Retinal pigment epithelial cell (primary cell): ENCODE measurements at regions not wholly inside any gene's neighbourhood (a gene's known extent, or its start where the extent isn't known, plus 50 kb on each side); places are given as distances from the start of the nearest gene placed in this dataset.
A peak's percentile ranks its signal among the peaks of the same experiment; 100 is the strongest.
"Not testable (repeated sequence)": the region's sequence is repeated elsewhere in the genome, so short reads cannot be mapped to it uniquely, and the experiment has no call there.

Source experiments
- DNase-seq: peaks from one replicate; pipeline ENCODE4 v3.0.0-alpha.2; 2010; ENCODE audit warnings: low read depth
- H3K4me3 ChIP-seq: 2 replicates; pipeline ENCODE4 v1.5.1; 2011; ENCODE audit warnings: mild to moderate bottlenecking, low read length, control low read depth, moderate library complexity
- TF ChIP-seq, protein P1 (sequence below): conservative IDR thresholded peaks from 2 replicates; pipeline ENCODE4 v1.5.1; 2011; ENCODE audit warnings: low read depth, low read length, control low read depth, inconsistent platforms

DNA sequence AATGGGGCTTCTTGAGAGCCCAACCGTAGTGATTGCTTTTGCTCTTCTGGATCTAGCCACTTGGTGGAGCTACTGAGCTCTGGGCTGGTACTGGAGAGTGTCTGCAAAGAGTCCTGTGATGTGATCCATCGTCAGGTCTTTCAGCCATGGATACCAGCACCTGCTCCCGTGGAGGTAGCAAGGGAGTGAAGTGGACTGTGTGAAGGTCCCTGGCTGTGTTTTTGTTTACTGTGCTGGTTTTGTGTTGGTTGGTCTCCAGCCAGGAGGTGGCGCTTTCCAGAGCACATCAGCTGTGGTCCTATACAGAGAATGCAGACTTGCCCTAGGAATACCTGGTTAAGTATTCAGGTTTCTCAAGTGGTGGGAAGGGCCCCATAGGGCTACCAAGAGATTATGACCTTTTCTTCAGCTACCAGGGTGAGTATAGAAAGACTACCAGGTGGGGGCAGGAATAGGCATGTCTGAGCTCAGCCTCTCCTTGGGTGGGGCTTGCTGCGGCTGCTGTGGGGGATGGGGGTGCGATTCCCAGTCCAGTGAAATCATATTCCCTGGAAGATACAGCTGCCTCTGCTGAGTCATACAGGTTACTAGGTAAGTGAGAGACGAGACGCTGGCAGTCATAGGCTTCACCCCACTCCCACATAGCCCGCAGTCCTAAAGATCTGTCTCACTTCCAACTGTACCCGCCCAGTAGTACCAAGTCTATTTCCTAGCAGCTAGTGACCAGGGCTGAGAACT lies 733.7 kb downstream of the ZNF385D start:
- no peak for DNase-seq
- H3K4me3 ChIP-seq = no peak overlapping the region
- TF ChIP-seq, protein P1, sequence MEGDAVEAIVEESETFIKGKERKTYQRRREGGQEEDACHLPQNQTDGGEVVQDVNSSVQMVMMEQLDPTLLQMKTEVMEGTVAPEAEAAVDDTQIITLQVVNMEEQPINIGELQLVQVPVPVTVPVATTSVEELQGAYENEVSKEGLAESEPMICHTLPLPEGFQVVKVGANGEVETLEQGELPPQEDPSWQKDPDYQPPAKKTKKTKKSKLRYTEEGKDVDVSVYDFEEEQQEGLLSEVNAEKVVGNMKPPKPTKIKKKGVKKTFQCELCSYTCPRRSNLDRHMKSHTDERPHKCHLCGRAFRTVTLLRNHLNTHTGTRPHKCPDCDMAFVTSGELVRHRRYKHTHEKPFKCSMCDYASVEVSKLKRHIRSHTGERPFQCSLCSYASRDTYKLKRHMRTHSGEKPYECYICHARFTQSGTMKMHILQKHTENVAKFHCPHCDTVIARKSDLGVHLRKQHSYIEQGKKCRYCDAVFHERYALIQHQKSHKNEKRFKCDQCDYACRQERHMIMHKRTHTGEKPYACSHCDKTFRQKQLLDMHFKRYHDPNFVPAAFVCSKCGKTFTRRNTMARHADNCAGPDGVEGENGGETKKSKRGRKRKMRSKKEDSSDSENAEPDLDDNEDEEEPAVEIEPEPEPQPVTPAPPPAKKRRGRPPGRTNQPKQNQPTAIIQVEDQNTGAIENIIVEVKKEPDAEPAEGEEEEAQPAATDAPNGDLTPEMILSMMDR = peak; percentile 36

DNA sequence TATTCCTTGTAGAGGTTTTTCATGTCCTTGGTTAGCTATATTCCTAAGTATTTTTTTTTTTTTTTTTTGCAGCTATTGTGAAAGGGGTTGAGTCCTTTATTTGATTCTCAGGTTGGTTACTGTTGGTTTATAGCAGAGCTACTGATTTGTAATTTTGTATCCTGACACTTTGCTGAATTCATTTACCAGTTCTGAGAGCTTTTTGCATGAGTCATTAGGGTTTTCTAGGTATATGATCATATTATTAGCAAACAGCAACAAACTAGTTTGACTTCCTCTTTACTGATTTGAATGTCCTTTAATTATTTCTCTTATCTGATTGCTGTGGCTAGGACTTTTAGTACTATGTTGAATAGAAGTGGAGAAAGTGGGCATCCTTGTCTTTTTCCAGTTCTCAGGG lies 737.4 kb downstream of the ZNF385D start:
- peak; percentile 6 for DNase-seq
- no peak overlapping the region for H3K4me3 ChIP-seq
- TF ChIP-seq, protein P1 = no peak

DNA sequence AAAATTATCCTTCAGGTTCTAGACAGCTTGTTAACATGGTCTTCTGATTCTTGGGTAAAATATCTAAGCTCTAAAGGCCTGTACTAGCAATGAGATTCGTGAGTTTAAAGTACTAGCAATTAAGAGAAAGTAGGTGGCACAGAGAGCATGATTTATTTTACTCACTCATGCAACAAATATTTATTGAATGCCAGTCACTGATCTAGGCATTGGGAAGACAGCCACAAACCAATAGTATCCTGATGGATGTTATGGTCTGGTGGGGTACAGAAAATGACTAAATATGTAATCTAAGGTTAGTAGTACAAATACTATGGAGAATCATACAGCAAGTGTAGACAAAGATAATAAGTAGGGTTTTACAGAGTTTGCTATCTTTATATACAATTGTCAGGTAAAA lies 751.3 kb downstream of the ZNF385D start:
- TF ChIP-seq, protein P1 = no peak
- no peak overlapping the region for H3K4me3 ChIP-seq
- no peak for DNase-seq

- no peak overlapping the region for H3K4me3 ChIP-seq
- DNase-seq = no peak
- TF ChIP-seq, protein P1 = no peak
Observed at GRCh38 chr3:20997183-20997582, 753.8 kb downstream of the ZNF385D start.

- TF ChIP-seq, protein P1 = no peak
- H3K4me3 ChIP-seq = no peak overlapping the region
- DNase-seq = no peak
Observed at GRCh38 chr3:20990896-20991295, 760.1 kb downstream of the ZNF385D start.

DNA sequence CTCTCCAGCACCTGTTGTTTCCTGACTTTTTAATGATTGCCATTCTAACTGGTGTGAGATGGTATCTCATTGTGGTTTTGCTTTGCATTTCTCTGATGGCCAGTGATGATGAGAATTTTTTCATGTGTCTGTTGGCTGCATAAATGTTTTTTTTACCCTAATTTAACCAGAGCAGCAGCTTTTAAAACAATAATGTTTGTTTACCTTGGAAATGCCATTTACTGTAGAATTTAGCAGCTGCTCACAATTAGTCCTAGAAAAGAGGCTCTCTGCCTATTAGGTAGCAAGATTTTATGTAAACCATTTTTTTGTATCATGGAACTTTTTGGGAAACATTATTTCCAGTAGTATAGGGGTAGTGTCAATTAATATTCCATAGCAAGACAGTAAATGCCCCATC lies 761.4 kb downstream of the ZNF385D start:
- not testable (repeated sequence) for DNase-seq

GRCh38 chr3:20984594-20985205 lies 766.3 kb downstream of the ZNF385D start:
- DNase-seq = no peak
- TF ChIP-seq, protein P1 = no peak
- H3K4me3 ChIP-seq = no peak overlapping the region

More for the DNA sequence above, 761.4 kb downstream of the ZNF385D start:
- H3K4me3 ChIP-seq = not testable (repeated sequence)
